Neural cell (in vitro differentiated cells): ENCODE measurements at regions not wholly inside any gene's neighbourhood (a gene's known extent, or its start where the extent isn't known, plus 50 kb on each side); places are given as distances from the start of the nearest gene placed in this dataset.

ENCODE experiments used
- RAD21 ChIP-seq: fragments of 450-650 bp; conservative IDR thresholded peaks from 2 replicates; pipeline ENCODE4 v1.6.1; 2014; ENCODE audit warnings: antibody characterized with exemption, mild to moderate bottlenecking, moderate library complexity
- TAF1 ChIP-seq: IDR thresholded peaks from 2 replicates; pipeline ENCODE4 v1.6.1; 2012; ENCODE audit warnings: low read depth
- TF ChIP-seq, protein P1 (sequence below): fragments of 450-650 bp; IDR thresholded peaks from 2 replicates; pipeline ENCODE4 v1.5.1; 2014; ENCODE audit warnings: antibody characterized with exemption, mild to moderate bottlenecking, moderate library complexity; ENCODE audit not compliant: poor library complexity, severe bottlenecking
- TF ChIP-seq, protein P2 (sequence below): IDR thresholded peaks from 2 replicates; pipeline ENCODE4 v1.6.1; 2012; ENCODE audit warnings: borderline replicate concordance

DNA sequence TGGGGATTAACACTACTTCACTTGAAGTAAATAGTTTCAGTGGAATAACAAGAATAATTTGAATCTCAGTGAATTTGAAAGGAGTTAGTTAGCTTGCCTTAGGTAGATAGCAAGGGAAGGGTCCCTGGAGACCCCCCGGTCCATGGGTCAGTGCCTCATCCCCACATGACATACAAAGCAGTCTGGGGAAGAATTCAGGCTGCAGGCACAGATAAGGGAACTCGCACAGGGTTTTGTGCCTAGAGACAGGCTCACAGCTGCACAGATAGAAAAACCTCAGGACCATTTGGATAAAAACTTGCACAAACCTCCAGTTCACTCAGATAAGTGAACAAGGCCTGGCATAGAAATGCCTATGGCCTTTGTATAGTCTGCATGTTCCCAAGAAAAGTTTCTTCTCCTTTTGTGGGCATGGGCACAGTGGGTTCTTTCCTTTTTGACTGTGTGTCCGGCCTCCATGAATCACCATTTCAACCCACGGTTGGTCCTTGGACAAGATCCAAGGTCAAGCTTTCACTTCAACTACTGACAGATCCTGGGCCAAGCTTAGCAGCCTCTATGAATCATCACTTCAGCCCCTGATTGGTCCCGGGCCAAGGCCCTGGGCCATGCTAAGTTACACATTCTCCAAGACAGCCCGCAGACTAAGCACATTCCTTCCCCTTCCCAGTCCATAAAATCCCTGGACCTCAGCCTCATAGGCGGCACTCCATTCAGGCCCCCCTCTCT, 108.3 kb upstream of the KLHL4 start:
- TF ChIP-seq, protein P1, sequence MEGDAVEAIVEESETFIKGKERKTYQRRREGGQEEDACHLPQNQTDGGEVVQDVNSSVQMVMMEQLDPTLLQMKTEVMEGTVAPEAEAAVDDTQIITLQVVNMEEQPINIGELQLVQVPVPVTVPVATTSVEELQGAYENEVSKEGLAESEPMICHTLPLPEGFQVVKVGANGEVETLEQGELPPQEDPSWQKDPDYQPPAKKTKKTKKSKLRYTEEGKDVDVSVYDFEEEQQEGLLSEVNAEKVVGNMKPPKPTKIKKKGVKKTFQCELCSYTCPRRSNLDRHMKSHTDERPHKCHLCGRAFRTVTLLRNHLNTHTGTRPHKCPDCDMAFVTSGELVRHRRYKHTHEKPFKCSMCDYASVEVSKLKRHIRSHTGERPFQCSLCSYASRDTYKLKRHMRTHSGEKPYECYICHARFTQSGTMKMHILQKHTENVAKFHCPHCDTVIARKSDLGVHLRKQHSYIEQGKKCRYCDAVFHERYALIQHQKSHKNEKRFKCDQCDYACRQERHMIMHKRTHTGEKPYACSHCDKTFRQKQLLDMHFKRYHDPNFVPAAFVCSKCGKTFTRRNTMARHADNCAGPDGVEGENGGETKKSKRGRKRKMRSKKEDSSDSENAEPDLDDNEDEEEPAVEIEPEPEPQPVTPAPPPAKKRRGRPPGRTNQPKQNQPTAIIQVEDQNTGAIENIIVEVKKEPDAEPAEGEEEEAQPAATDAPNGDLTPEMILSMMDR: no peak
- TF ChIP-seq TAF1 (no peak), RAD21 (no peak)
- TF ChIP-seq, protein P2, sequence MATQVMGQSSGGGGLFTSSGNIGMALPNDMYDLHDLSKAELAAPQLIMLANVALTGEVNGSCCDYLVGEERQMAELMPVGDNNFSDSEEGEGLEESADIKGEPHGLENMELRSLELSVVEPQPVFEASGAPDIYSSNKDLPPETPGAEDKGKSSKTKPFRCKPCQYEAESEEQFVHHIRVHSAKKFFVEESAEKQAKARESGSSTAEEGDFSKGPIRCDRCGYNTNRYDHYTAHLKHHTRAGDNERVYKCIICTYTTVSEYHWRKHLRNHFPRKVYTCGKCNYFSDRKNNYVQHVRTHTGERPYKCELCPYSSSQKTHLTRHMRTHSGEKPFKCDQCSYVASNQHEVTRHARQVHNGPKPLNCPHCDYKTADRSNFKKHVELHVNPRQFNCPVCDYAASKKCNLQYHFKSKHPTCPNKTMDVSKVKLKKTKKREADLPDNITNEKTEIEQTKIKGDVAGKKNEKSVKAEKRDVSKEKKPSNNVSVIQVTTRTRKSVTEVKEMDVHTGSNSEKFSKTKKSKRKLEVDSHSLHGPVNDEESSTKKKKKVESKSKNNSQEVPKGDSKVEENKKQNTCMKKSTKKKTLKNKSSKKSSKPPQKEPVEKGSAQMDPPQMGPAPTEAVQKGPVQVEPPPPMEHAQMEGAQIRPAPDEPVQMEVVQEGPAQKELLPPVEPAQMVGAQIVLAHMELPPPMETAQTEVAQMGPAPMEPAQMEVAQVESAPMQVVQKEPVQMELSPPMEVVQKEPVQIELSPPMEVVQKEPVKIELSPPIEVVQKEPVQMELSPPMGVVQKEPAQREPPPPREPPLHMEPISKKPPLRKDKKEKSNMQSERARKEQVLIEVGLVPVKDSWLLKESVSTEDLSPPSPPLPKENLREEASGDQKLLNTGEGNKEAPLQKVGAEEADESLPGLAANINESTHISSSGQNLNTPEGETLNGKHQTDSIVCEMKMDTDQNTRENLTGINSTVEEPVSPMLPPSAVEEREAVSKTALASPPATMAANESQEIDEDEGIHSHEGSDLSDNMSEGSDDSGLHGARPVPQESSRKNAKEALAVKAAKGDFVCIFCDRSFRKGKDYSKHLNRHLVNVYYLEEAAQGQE: no peak
